ENCODE measurements at regions not wholly inside any gene's neighbourhood (a gene's known extent, or its start where the extent isn't known, plus 50 kb on each side); places are given as distances from the start of the nearest gene placed in this dataset.

- Histone ChIP-seq H3K9me3 (ENCODE audit: insufficient read depth, low read length) (no peaks in the 10 kb centered on the region), H3K9ac (ENCODE audit: insufficient read length, low read depth) (no peak overlapping the region), H3K27me3 (ENCODE audit: insufficient read depth, insufficient read length) (no peaks in the 10 kb centered on the region), H3K36me3 (ENCODE audit: insufficient read depth, insufficient read length, low read length) (no peaks in the 10 kb centered on the region), H3K4me1 (ENCODE audit: insufficient read depth, insufficient read length) (no peaks in the 10 kb centered on the region), H3K4me3 (ENCODE audit: insufficient read length, low read depth) (no peak overlapping the region)
- no peak for TF ChIP-seq SUZ12 (IDR thresholded peaks at IDR 0.05; ENCODE audit: extremely low read depth, insufficient read depth, insufficient read length)
- no peak for TF ChIP-seq YY1 (IDR thresholded peaks at IDR 0.05; ENCODE audit: insufficient read depth, insufficient read length)
- TF ChIP-seq ZNF274 (IDR thresholded peaks at IDR 0.05; ENCODE audit: low read depth, low read length) = no peak
- DNase-seq (ENCODE audit: low read depth, low spot score) = no peak
These were observed 91.6 kb upstream of the CXCL12 start for GRCh38 chr10:44476409-44477045.

- Histone ChIP-seq H3K36me3 (ENCODE audit: insufficient read depth, insufficient read length, low read length) (no peaks in the 10 kb centered on the region), H3K27me3 (ENCODE audit: insufficient read depth, insufficient read length) (no peaks in the 10 kb centered on the region), H3K4me3 (ENCODE audit: insufficient read length, low read depth) (no peak overlapping the region), H3K4me1 (ENCODE audit: insufficient read depth, insufficient read length) (no peaks in the 10 kb centered on the region), H3K9ac (ENCODE audit: insufficient read length, low read depth) (no peak overlapping the region), H3K9me3 (ENCODE audit: insufficient read depth, low read length) (no peaks in the 10 kb centered on the region)
- TF ChIP-seq ZNF274 (IDR thresholded peaks at IDR 0.05; ENCODE audit: low read depth, low read length) = no peak
- no peak for TF ChIP-seq YY1 (IDR thresholded peaks at IDR 0.05; ENCODE audit: insufficient read depth, insufficient read length)
- no peak for TF ChIP-seq SUZ12 (IDR thresholded peaks at IDR 0.05; ENCODE audit: extremely low read depth, insufficient read depth, insufficient read length)
- DNase-seq (ENCODE audit: low read depth, low spot score) = no peak
These were observed 92.1 kb upstream of the CXCL12 start for GRCh38 chr10:44477046-44477425.

- no peak for DNase-seq (ENCODE audit: low read depth, low spot score)
- H3K36me3 ChIP-seq (ENCODE audit: insufficient read depth, insufficient read length, low read length) = no peaks in the 10 kb centered on the region
- no peaks in the 10 kb centered on the region for H3K27me3 ChIP-seq (ENCODE audit: insufficient read depth, insufficient read length)
- H3K9me3 ChIP-seq (ENCODE audit: insufficient read depth, low read length) = no peaks in the 10 kb centered on the region
- no peak for TF ChIP-seq YY1 (IDR thresholded peaks at IDR 0.05; ENCODE audit: insufficient read depth, insufficient read length)
- TF ChIP-seq ZNF274 (IDR thresholded peaks at IDR 0.05; ENCODE audit: low read depth, low read length) = no peak
- TF ChIP-seq SUZ12 (IDR thresholded peaks at IDR 0.05; ENCODE audit: extremely low read depth, insufficient read depth, insufficient read length) = no peak
- no peaks in the 10 kb centered on the region for H3K4me1 ChIP-seq (ENCODE audit: insufficient read depth, insufficient read length)
- no peak overlapping the region for H3K4me3 ChIP-seq (ENCODE audit: insufficient read length, low read depth)
- H3K9ac ChIP-seq (ENCODE audit: insufficient read length, low read depth) = no peak overlapping the region
These were observed 93.1 kb upstream of the CXCL12 start for GRCh38 chr10:44478040-44478439.

GRCh38 chr10:44478876-44479705 lies 94.2 kb upstream of the CXCL12 start:
- no peak overlapping the region for H3K4me3 ChIP-seq (ENCODE audit: insufficient read length, low read depth)
- H3K4me1 ChIP-seq (ENCODE audit: insufficient read depth, insufficient read length) = no peaks in the 10 kb centered on the region
- TF ChIP-seq YY1 (IDR thresholded peaks at IDR 0.05; ENCODE audit: insufficient read depth, insufficient read length) = no peak
- no peak for TF ChIP-seq ZNF274 (IDR thresholded peaks at IDR 0.05; ENCODE audit: low read depth, low read length)
- no peak for TF ChIP-seq SUZ12 (IDR thresholded peaks at IDR 0.05; ENCODE audit: extremely low read depth, insufficient read depth, insufficient read length)
- DNase-seq (ENCODE audit: low read depth, low spot score) = no peak
- H3K27me3 ChIP-seq (ENCODE audit: insufficient read depth, insufficient read length) = no peaks in the 10 kb centered on the region
- no peaks in the 10 kb centered on the region for H3K9me3 ChIP-seq (ENCODE audit: insufficient read depth, low read length)
- no peak overlapping the region for H3K9ac ChIP-seq (ENCODE audit: insufficient read length, low read depth)
- no peaks in the 10 kb centered on the region for H3K36me3 ChIP-seq (ENCODE audit: insufficient read depth, insufficient read length, low read length)

- DNase-seq (ENCODE audit: low read depth, low spot score) = no peak
These were observed 107.8 kb upstream of the CXCL12 start for GRCh38 chr10:44492678-44493077.

GRCh38 chr10:44498222-44498621 lies 113.3 kb upstream of the CXCL12 start:
- no peaks in the 10 kb centered on the region for H3K9me3 ChIP-seq (ENCODE audit: insufficient read depth, low read length)
- no peak for TF ChIP-seq ZNF274 (IDR thresholded peaks at IDR 0.05; ENCODE audit: low read depth, low read length)
- TF ChIP-seq YY1 (IDR thresholded peaks at IDR 0.05; ENCODE audit: insufficient read depth, insufficient read length) = no peak
- no peak for TF ChIP-seq SUZ12 (IDR thresholded peaks at IDR 0.05; ENCODE audit: extremely low read depth, insufficient read depth, insufficient read length)

More at GRCh38 chr10:44492678-44493077, 107.8 kb upstream of the CXCL12 start:
- Histone ChIP-seq H3K4me3 (ENCODE audit: insufficient read length, low read depth) (no peak overlapping the region), H3K9me3 (ENCODE audit: insufficient read depth, low read length) (no peaks in the 10 kb centered on the region), H3K36me3 (ENCODE audit: insufficient read depth, insufficient read length, low read length) (no peaks in the 10 kb centered on the region), H3K27me3 (ENCODE audit: insufficient read depth, insufficient read length) (no peaks in the 10 kb centered on the region), H3K9ac (ENCODE audit: insufficient read length, low read depth) (no peak overlapping the region), H3K4me1 (ENCODE audit: insufficient read depth, insufficient read length) (no peaks in the 10 kb centered on the region)
- TF ChIP-seq YY1 (IDR thresholded peaks at IDR 0.05; ENCODE audit: insufficient read depth, insufficient read length) (no peak), SUZ12 (IDR thresholded peaks at IDR 0.05; ENCODE audit: extremely low read depth, insufficient read depth, insufficient read length) (no peak), ZNF274 (IDR thresholded peaks at IDR 0.05; ENCODE audit: low read depth, low read length) (no peak)

GRCh38 chr10:44500451-44500850 lies 115.6 kb upstream of the CXCL12 start:
- Histone ChIP-seq H3K9ac (ENCODE audit: insufficient read length, low read depth) (no peak overlapping the region), H3K4me1 (ENCODE audit: insufficient read depth, insufficient read length) (no peaks in the 10 kb centered on the region), H3K4me3 (ENCODE audit: insufficient read length, low read depth) (no peak overlapping the region), H3K36me3 (ENCODE audit: insufficient read depth, insufficient read length, low read length) (no peaks in the 10 kb centered on the region), H3K9me3 (ENCODE audit: insufficient read depth, low read length) (no peaks in the 10 kb centered on the region), H3K27me3 (ENCODE audit: insufficient read depth, insufficient read length) (no peaks in the 10 kb centered on the region)
- DNase-seq (ENCODE audit: low read depth, low spot score) = no peak
- TF ChIP-seq SUZ12 (IDR thresholded peaks at IDR 0.05; ENCODE audit: extremely low read depth, insufficient read depth, insufficient read length) (no peak), YY1 (IDR thresholded peaks at IDR 0.05; ENCODE audit: insufficient read depth, insufficient read length) (no peak), ZNF274 (IDR thresholded peaks at IDR 0.05; ENCODE audit: low read depth, low read length) (no peak)

More at GRCh38 chr10:44498222-44498621, 113.3 kb upstream of the CXCL12 start:
- Histone ChIP-seq H3K36me3 (ENCODE audit: insufficient read depth, insufficient read length, low read length) (no peaks in the 10 kb centered on the region), H3K9ac (ENCODE audit: insufficient read length, low read depth) (no peak overlapping the region), H3K4me3 (ENCODE audit: insufficient read length, low read depth) (no peak overlapping the region), H3K4me1 (ENCODE audit: insufficient read depth, insufficient read length) (no peaks in the 10 kb centered on the region), H3K27me3 (ENCODE audit: insufficient read depth, insufficient read length) (no peaks in the 10 kb centered on the region)
- DNase-seq (ENCODE audit: low read depth, low spot score) = no peak
